ENCODE measurements at regions not wholly inside any gene's neighbourhood (a gene's known extent, or its start where the extent isn't known, plus 50 kb on each side); places are given as distances from the start of the nearest gene placed in this dataset.

DNA sequence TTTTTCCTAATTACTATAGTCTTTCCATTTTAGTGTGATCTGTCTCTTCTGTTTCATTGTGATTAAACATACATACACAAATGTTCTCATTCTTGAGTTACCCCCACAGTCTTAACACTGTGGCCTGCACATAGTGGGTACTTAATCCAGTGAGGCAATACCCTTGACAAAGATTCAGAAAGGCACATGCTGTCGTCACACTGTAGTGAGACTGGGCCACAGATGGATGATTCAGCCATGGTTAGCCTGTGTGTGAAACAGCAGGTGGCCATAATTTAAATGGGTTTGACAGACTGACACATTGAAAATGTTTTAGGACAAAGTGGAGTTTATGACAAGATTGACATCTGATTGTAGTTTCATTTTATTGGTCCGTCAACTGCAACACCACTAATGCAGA, 313.1 kb downstream of the C11orf87 start:
- DNase-seq, result no peak
- no peak overlapping the region for H3K4me3 Mint-ChIP-seq
- no peak overlapping the region for H3K27ac Mint-ChIP-seq
- H3K27me3 Mint-ChIP-seq (ENCODE audit: low read depth, poor library complexity), result no peaks in the 10 kb centered on the region
- H3K36me3 Mint-ChIP-seq (ENCODE audit: low read depth), result no peaks in the 10 kb centered on the region
- TF ChIP-seq CTCF (IDR thresholded peaks at IDR 0.05), result no peak
- H3K9me3 Mint-ChIP-seq, result no peaks in the 10 kb centered on the region
- H3K4me1 Mint-ChIP-seq, result no peaks in the 10 kb centered on the region

- no peak for DNase-seq
- Mint-ChIP-seq H3K27me3 (ENCODE audit: low read depth, poor library complexity) (no peaks in the 10 kb centered on the region), H3K4me1 (no peaks in the 10 kb centered on the region), H3K27ac (no peak overlapping the region), H3K9me3 (no peaks in the 10 kb centered on the region), H3K36me3 (ENCODE audit: low read depth) (no peaks in the 10 kb centered on the region), H3K4me3 (no peak overlapping the region)
- TF ChIP-seq CTCF (IDR thresholded peaks at IDR 0.05), result no peak
These were observed 317.4 kb downstream of the C11orf87 start for GRCh38 chr11:109739379-109739778.

DNA sequence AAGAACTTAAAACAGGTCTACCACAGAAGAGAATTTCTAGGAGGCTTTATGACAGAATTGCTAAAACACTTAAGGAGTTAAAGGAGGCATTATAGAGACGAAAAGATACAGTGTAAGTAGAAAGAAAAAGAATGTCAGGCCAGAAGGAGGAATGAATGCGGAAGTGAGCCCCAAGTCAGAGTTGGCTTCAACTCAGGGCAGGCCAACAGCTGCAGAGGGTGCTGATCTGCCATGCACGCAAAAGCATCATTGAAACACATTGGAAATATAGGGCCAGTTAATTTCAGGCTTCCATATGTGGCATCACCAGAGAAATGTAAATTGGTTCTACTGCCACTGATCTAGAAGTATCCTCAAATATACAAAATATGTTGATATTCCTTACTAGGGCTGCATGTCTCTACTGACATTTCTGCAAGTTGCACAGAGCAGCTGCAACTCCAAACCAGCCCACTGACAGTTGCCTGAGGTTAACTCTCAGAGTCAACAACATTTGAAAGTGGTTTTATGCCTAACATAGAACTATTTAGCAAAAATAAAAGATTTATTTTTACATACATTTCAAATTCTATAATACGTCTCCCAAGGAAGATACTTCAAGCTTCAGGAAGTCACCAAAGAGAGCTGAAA, 324.1 kb downstream of the C11orf87 start:
- Mint-ChIP-seq H3K4me3 (no peak overlapping the region), H3K27me3 (ENCODE audit: low read depth, poor library complexity) (no peaks in the 10 kb centered on the region), H3K9me3 (no peaks in the 10 kb centered on the region), H3K27ac (no peak overlapping the region), H3K4me1 (peaks cover 13% of the 10 kb centered on the region), H3K36me3 (ENCODE audit: low read depth) (no peaks in the 10 kb centered on the region)
- TF ChIP-seq CTCF (IDR thresholded peaks at IDR 0.05), result no peak
- no peak for DNase-seq

- TF ChIP-seq CTCF (IDR thresholded peaks at IDR 0.05), result no peak
- Mint-ChIP-seq H3K9me3 (no peaks in the 10 kb centered on the region), H3K4me1 (peaks cover 13% of the 10 kb centered on the region), H3K4me3 (no peak overlapping the region), H3K36me3 (ENCODE audit: low read depth) (no peaks in the 10 kb centered on the region), H3K27me3 (ENCODE audit: low read depth, poor library complexity) (no peaks in the 10 kb centered on the region), H3K27ac (no peak overlapping the region)
- no peak for DNase-seq
These were observed 325.8 kb downstream of the C11orf87 start for GRCh38 chr11:109747839-109748238.

GRCh38 chr11:109749476-109749875, 327.5 kb downstream of the C11orf87 start:
- H3K27ac Mint-ChIP-seq, result peak overlapping the region; percentile 62
- peaks cover 13% of the 10 kb centered on the region for H3K4me1 Mint-ChIP-seq
- H3K9me3 Mint-ChIP-seq, result no peaks in the 10 kb centered on the region
- no peaks in the 10 kb centered on the region for H3K27me3 Mint-ChIP-seq (ENCODE audit: low read depth, poor library complexity)
- no peak for DNase-seq
- no peak overlapping the region for H3K4me3 Mint-ChIP-seq
- TF ChIP-seq CTCF (IDR thresholded peaks at IDR 0.05), result no peak
- H3K36me3 Mint-ChIP-seq (ENCODE audit: low read depth), result no peaks in the 10 kb centered on the region

GRCh38 chr11:109750964-109751363, 329.0 kb downstream of the C11orf87 start:
- no peak overlapping the region for H3K27ac Mint-ChIP-seq
- no peaks in the 10 kb centered on the region for H3K36me3 Mint-ChIP-seq (ENCODE audit: low read depth)
- H3K27me3 Mint-ChIP-seq (ENCODE audit: low read depth, poor library complexity), result no peaks in the 10 kb centered on the region
- no peaks in the 10 kb centered on the region for H3K9me3 Mint-ChIP-seq
- TF ChIP-seq CTCF (IDR thresholded peaks at IDR 0.05), result no peak
- DNase-seq, result no peak
- H3K4me1 Mint-ChIP-seq, result peaks cover 13% of the 10 kb centered on the region
- no peak overlapping the region for H3K4me3 Mint-ChIP-seq
